SK-N-SH (cell line): ENCODE measurements at regions not wholly inside any gene's neighbourhood (a gene's known extent, or its start where the extent isn't known, plus 50 kb on each side); places are given as distances from the start of the nearest gene placed in this dataset.

Experiments used
- CTCF ChIA-PET: fragments of 300-600, 350-600 bp; formaldehyde crosslinking; extraction: SDS; loops from one replicate; lab custom pipeline; 2021; lab: Yijun Ruan, JAX
- POLR2A ChIA-PET: fragments of 350-600 bp; sonication (Branson Sonifier 250); formaldehyde crosslinking; extraction: SDS; loops from one replicate; lab custom pipeline; 2020; ENCODE audit warnings: antibody characterized with exemption, inconsistent platforms; lab: Yijun Ruan, JAX
- DNase-seq: peaks from one replicate; pipeline ENCODE4 v3.0.0; 2012
- H2AFZ ChIP-seq: fragments of 200-600 bp; sonication (generic); 2 replicates; pipeline ENCODE4 v1.8.1; 2016; ENCODE audit warnings: antibody characterized with exemption, mild to moderate bottlenecking, low read depth
- H3F3A ChIP-seq: fragments of 200-600 bp; sonication (generic); replicated peaks from 2 replicates; pipeline ENCODE3; 2016; ENCODE audit warnings: antibody characterized with exemption, mild to moderate bottlenecking; ENCODE audit not compliant: insufficient read depth
- H3K27ac ChIP-seq, 2 experiments: fragments of 200-500 bp in 1 of 2; fragments of 200-600 bp in 1 of 2; sonication (Bioruptor generic) in 1 of 2; sonication (generic), shearing (Covaris generic) in 1 of 2; 2 replicates each; pipeline versions ENCODE4 v1.5.1 to v1.6.1; 2014 to 2016; ENCODE audit warnings: low read depth in 2 of 2, inconsistent platforms in 1 of 2, low read length in 1 of 2, mild to moderate bottlenecking in 1 of 2, mixed read lengths in 1 of 2
- H3K27me3 ChIP-seq: fragments of 200-600 bp; sonication (generic), shearing (Covaris generic); 2 replicates; pipeline ENCODE4 v1.6.1; 2016; ENCODE audit warnings: mixed run types; ENCODE audit not compliant: insufficient read depth
- H3K36me3 ChIP-seq, 2 experiments: fragments of 200-500 bp in 1 of 2; fragments of 200-600 bp in 1 of 2; sonication (Bioruptor generic) in 1 of 2; sonication (generic) in 1 of 2; replicated peaks in 1 of 2; 2 replicates each; pipeline versions ENCODE3 to v1.5.1; 2014 to 2016; ENCODE audit warnings: low read length in 1 of 2, mild to moderate bottlenecking in 1 of 2; ENCODE audit not compliant: insufficient read depth in 2 of 2, control insufficient read depth in 1 of 2
- H3K4me1 ChIP-seq, 2 experiments: fragments of 200-500 bp in 1 of 2; fragments of 200-600 bp in 1 of 2; sonication (Bioruptor generic) in 1 of 2; sonication (generic), shearing (Covaris generic) in 1 of 2; 2 replicates each; pipeline versions ENCODE4 v1.5.1 to v1.6.1; 2014 to 2016; ENCODE audit warnings: low read depth in 1 of 2, low read length in 1 of 2, mixed run types in 1 of 2; ENCODE audit not compliant: insufficient read depth in 2 of 2, control insufficient read depth in 1 of 2
- H3K4me2 ChIP-seq: fragments of 200-600 bp; sonication (generic), shearing (Covaris generic); 2 replicates; pipeline ENCODE4 v1.6.1; 2017; ENCODE audit warnings: mixed run types
- H3K4me3 ChIP-seq, 2 experiments: fragments of 200-500 bp in 1 of 2; fragments of 200-600 bp in 1 of 2; sonication (Bioruptor generic) in 1 of 2; sonication (generic), shearing (Covaris generic) in 1 of 2; 2 replicates each; pipeline versions ENCODE4 v1.5.1 to v1.8.1; 2014 to 2016; ENCODE audit warnings: low read depth in 2 of 2, inconsistent platforms in 1 of 2, low read length in 1 of 2, mild to moderate bottlenecking in 1 of 2, mixed read lengths in 1 of 2, moderate library complexity in 1 of 2
- H3K79me2 ChIP-seq: fragments of 200-600 bp; sonication (generic); 2 replicates; pipeline ENCODE4 v1.8.1; 2017; ENCODE audit warnings: mild to moderate bottlenecking; ENCODE audit not compliant: insufficient read depth
- H3K9ac ChIP-seq: fragments of 200-600 bp; sonication (generic); 2 replicates; pipeline ENCODE4 v1.6.1; 2017; ENCODE audit warnings: mixed run types
- H3K9me2 ChIP-seq: fragments of 200-600 bp; sonication (generic); 2 replicates; pipeline ENCODE4 v1.6.1; 2017; ENCODE audit warnings: mixed run types
- H3K9me3 ChIP-seq: fragments of 200-600 bp; sonication (generic); 2 replicates; pipeline ENCODE4 v1.6.1; 2017; ENCODE audit warnings: mixed run types, mild to moderate bottlenecking, moderate library complexity
- H4K20me1 ChIP-seq: fragments of 200-600 bp; sonication (generic); 2 replicates; pipeline ENCODE4 v1.6.1; 2017; ENCODE audit warnings: mild to moderate bottlenecking, mixed run types; ENCODE audit not compliant: insufficient read depth
- EZH2phosphoT487 ChIP-seq: fragments of 200-600 bp; sonication (generic); IDR thresholded peaks from 2 replicates; pipeline ENCODE4 v1.6.1; 2017; ENCODE audit warnings: low read depth, mixed run types, mild to moderate bottlenecking, antibody characterized with exemption, moderate library complexity, borderline replicate concordance
- FOSL2 ChIP-seq: IDR thresholded peaks from 2 replicates; pipeline ENCODE4 v1.4.0; 2012; ENCODE audit warnings: low read depth, mild to moderate bottlenecking, moderate library complexity, borderline replicate concordance
- FOXJ3 ChIP-seq: sonication (generic); formaldehyde crosslinking; IDR thresholded peaks from 2 replicates; pipeline ENCODE4 v1.5.1; 2020; ENCODE audit warnings: mild to moderate bottlenecking, missing genetic modification reagents
- FOXM1 ChIP-seq: IDR thresholded peaks from 2 replicates; pipeline ENCODE4 v1.4.0; 2012; ENCODE audit warnings: low read depth, mild to moderate bottlenecking
- RCOR1 ChIP-seq: fragments of 150-350 bp; IDR thresholded peaks from 2 replicates; pipeline ENCODE4 v1.6.1; 2017; ENCODE audit warnings: antibody characterized with exemption, low read length
- RFX5 ChIP-seq: IDR thresholded peaks from 2 replicates; pipeline ENCODE4 v1.6.1; 2012; ENCODE audit warnings: mild to moderate bottlenecking, improper control_type of control experiment, low read length
- RXRA ChIP-seq: IDR thresholded peaks from 2 replicates; pipeline ENCODE4 v1.4.0; 2012; ENCODE audit warnings: low read depth, mild to moderate bottlenecking, borderline replicate concordance
- SIN3A ChIP-seq: IDR thresholded peaks from 2 replicates; pipeline ENCODE4 v1.6.1; 2012; ENCODE audit warnings: low read depth, mild to moderate bottlenecking, low read length, moderate library complexity, borderline replicate concordance
- TEAD4 ChIP-seq: IDR thresholded peaks from 2 replicates; pipeline ENCODE4 v1.4.0; 2012; ENCODE audit warnings: mild to moderate bottlenecking, borderline replicate concordance; ENCODE audit not compliant: insufficient read depth
- WGBS: methylation state at CpG from one replicate; pipeline ENCODE4 v1.1.6; 2017; ENCODE audit warnings: low lambda C conversion rate; 5-methylcytosine and 5-hydroxymethylcytosine counted together
- TF ChIP-seq, protein P1 (sequence below): IDR thresholded peaks from 2 replicates; pipeline ENCODE4 v1.6.1; 2012; ENCODE audit warnings: mild to moderate bottlenecking, low read depth, low read length, moderate library complexity

DNA sequence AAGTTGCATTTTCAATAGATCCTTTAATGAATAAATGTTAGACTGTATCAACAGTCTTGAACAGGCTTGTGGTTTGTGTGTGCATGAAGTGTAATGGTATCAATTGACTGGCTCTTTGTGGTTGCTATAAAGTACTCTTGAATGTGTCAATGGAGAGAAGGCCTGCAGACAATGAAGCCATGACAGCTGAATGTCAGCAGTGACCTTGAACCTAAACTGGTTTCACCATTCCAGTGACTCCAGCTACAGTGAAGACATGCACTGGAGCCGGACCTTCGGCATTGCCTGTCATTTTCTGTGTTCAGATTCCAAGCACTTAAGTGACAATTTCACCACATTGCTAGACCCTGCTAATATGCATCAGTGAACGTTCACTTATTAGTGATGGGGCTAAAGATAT lies 276.0 kb upstream of the TMEM161B start:
- Histone ChIP-seq H3K4me2 (no peak overlapping the region), H3K4me3 (no peak overlapping the region), H3K27me3 (peaks cover 13% of the 10 kb centered on the region; the same call in 1 of the 2 replicates), H3K36me3 (no peaks in the 10 kb centered on the region), H3K9ac (no peak overlapping the region), H3F3A (no peaks in the 10 kb centered on the region), H3K4me1 (no peaks in the 10 kb centered on the region), H3K27ac (no peak overlapping the region), H4K20me1 (no peaks in the 10 kb centered on the region), H3K79me2 (no peaks in the 10 kb centered on the region), H2AFZ (no peak overlapping the region), H3K9me3 (no peaks in the 10 kb centered on the region), H3K9me2 (no peaks in the 10 kb centered on the region)
- ChIA-PET POLR2A (no interaction called here), CTCF (no interaction called here)
- WGBS: 0% methylated on average over 3 of the region's 3 CpGs
- TF ChIP-seq RFX5: no peak
- no peak for TF ChIP-seq FOXM1
- no peak for TF ChIP-seq RXRA
- TF ChIP-seq, protein P1, sequence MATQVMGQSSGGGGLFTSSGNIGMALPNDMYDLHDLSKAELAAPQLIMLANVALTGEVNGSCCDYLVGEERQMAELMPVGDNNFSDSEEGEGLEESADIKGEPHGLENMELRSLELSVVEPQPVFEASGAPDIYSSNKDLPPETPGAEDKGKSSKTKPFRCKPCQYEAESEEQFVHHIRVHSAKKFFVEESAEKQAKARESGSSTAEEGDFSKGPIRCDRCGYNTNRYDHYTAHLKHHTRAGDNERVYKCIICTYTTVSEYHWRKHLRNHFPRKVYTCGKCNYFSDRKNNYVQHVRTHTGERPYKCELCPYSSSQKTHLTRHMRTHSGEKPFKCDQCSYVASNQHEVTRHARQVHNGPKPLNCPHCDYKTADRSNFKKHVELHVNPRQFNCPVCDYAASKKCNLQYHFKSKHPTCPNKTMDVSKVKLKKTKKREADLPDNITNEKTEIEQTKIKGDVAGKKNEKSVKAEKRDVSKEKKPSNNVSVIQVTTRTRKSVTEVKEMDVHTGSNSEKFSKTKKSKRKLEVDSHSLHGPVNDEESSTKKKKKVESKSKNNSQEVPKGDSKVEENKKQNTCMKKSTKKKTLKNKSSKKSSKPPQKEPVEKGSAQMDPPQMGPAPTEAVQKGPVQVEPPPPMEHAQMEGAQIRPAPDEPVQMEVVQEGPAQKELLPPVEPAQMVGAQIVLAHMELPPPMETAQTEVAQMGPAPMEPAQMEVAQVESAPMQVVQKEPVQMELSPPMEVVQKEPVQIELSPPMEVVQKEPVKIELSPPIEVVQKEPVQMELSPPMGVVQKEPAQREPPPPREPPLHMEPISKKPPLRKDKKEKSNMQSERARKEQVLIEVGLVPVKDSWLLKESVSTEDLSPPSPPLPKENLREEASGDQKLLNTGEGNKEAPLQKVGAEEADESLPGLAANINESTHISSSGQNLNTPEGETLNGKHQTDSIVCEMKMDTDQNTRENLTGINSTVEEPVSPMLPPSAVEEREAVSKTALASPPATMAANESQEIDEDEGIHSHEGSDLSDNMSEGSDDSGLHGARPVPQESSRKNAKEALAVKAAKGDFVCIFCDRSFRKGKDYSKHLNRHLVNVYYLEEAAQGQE: no peak
- DNase-seq: no peak

DNA sequence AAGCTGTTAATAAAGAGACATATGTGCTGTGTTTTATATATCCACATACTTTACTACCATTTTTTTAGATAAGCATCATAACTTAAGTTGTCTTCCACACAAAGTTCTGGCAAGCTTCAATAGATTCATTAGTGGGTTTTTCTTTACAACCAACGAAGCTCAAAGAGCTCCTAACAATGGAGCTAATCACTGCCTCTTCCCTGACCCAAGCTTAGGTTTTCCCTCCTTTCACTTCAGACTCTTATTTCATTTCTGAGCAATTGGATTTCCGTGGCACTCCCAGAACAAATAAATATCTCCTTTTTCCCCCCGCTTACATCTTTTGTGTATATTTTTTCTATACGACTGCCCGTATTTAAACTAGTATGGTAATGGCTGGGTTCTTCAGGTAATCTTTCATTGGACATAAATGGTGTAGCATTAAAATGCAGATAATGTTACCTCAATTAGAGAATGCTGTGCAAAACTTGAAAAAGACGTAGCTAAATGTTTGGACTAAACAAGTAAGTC lies 275.5 kb upstream of the TMEM161B start:
- no peaks in the 10 kb centered on the region for H3K9me2 ChIP-seq
- CTCF ChIA-PET: interaction anchor here (1.1 to 1.3 kb wide), 2 partner anchors 146 to 763 kb away, joined by 3 to 5 read pairs; no protein-coding TSS in a partner anchor
- H3K27me3 ChIP-seq: peaks cover 18% of the 10 kb centered on the region; the same call in 1 of the 2 replicates
- H3K9ac ChIP-seq: no peak overlapping the region
- no peaks in the 10 kb centered on the region for H3K79me2 ChIP-seq
- no peak overlapping the region for H3K27ac ChIP-seq
- no peaks in the 10 kb centered on the region for H3K4me1 ChIP-seq
- WGBS: 7% methylated on average over 6 of the region's 6 CpGs
- POLR2A ChIA-PET: no interaction called here
- no peak overlapping the region for H2AFZ ChIP-seq
- no peaks in the 10 kb centered on the region for H3K9me3 ChIP-seq
- H3K36me3 ChIP-seq: no peaks in the 10 kb centered on the region
- TF ChIP-seq FOXJ3 (CRISPR knock-in tag) (no peak), FOSL2 (no peak), SIN3A (no peak), EZH2phosphoT487 (no peak)
- H3K4me2 ChIP-seq: no peak overlapping the region
- H3F3A ChIP-seq: no peaks in the 10 kb centered on the region
- no peak overlapping the region for H3K4me3 ChIP-seq
- H4K20me1 ChIP-seq: no peaks in the 10 kb centered on the region
- DNase-seq: no peak

DNA sequence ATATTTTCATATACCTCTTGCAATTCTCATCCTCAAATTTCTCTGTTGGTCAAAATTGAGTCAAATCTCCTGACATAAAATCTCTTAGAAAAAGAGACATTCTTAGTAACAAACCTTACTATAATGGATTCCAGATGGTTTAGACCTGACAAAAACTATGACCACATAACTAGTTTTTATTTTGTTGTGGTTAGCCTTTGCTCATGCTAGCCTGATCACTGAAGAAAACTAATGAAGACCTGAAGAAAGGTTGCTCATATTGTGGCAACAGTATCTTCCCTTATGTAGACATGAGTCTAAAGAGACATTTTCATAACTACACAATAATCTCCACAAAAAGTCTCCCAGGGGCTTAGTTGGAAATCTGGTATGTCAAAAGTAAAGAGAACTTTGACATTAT lies 274.1 kb upstream of the TMEM161B start:
- ChIA-PET CTCF (no interaction called here), POLR2A (no interaction called here)
- no peaks in the 10 kb centered on the region for H3K79me2 ChIP-seq
- DNase-seq: no peak
- H2AFZ ChIP-seq: no peak overlapping the region
- no peaks in the 10 kb centered on the region for H4K20me1 ChIP-seq
- H3K36me3 ChIP-seq: no peaks in the 10 kb centered on the region
- peaks cover 21% of the 10 kb centered on the region; the same call in 1 of the 2 replicates for H3K27me3 ChIP-seq
- no peaks in the 10 kb centered on the region for H3K9me3 ChIP-seq
- no peak overlapping the region for H3K9ac ChIP-seq
- TF ChIP-seq TEAD4 (no peak), SIN3A (no peak), FOXJ3 (CRISPR knock-in tag) (no peak), RCOR1 (no peak), FOXM1 (no peak), RXRA (no peak)
- no peaks in the 10 kb centered on the region for H3K9me2 ChIP-seq
- H3K4me3 ChIP-seq: no peak overlapping the region
- H3K4me1 ChIP-seq: no peaks in the 10 kb centered on the region
- H3K4me2 ChIP-seq: no peak overlapping the region
- H3F3A ChIP-seq: no peaks in the 10 kb centered on the region
- H3K27ac ChIP-seq: no peak overlapping the region
